Smooth muscle cell (in vitro differentiated cells): ENCODE measurements at regions not wholly inside any gene's neighbourhood (a gene's known extent, or its start where the extent isn't known, plus 50 kb on each side); places are given as distances from the start of the nearest gene placed in this dataset.

Experiments used
- DNase-seq: peaks from one replicate; lab custom pipeline; 2025; ENCODE audit not compliant: unreplicated experiment; lab: John Stamatoyannopoulos, UW
- H2AFZ ChIP-seq: fragments of 200-600 bp; sonication (generic); 2 replicates; pipeline ENCODE4 v1.6.0; 2016; ENCODE audit warnings: antibody characterized with exemption, low read depth, mild to moderate bottlenecking
- H3F3A ChIP-seq: fragments of 200-600 bp; sonication (generic); 2 replicates; pipeline ENCODE4 v1.6.0; 2017; ENCODE audit warnings: antibody characterized with exemption, low read depth
- H3K27ac ChIP-seq: fragments of 200-600 bp; sonication (generic); 2 replicates; pipeline ENCODE4 v1.5.1; 2016; ENCODE audit warnings: low read depth, mild to moderate bottlenecking
- H3K27me3 ChIP-seq: fragments of 200-600 bp; sonication (generic); 2 replicates; pipeline ENCODE4 v1.6.1; 2016; ENCODE audit warnings: low read depth, mild to moderate bottlenecking
- H3K36me3 ChIP-seq: fragments of 200-600 bp; sonication (generic); 2 replicates; pipeline ENCODE4 v1.5.1; 2016; ENCODE audit warnings: low read depth
- H3K4me1 ChIP-seq: fragments of 200-600 bp; sonication (generic); 2 replicates; pipeline ENCODE4 v1.5.1; 2016; ENCODE audit warnings: low read depth
- H3K4me2 ChIP-seq: fragments of 200-600 bp; sonication (generic); 2 replicates; pipeline ENCODE4 v1.6.0; 2016; ENCODE audit warnings: mild to moderate bottlenecking
- H3K4me3 ChIP-seq: fragments of 200-600 bp; sonication (generic); 2 replicates; pipeline ENCODE4 v1.5.1; 2016; ENCODE audit warnings: mild to moderate bottlenecking
- H3K79me2 ChIP-seq: fragments of 200-600 bp; sonication (generic); 2 replicates; pipeline ENCODE4 v1.6.0; 2016; ENCODE audit warnings: low read depth, mild to moderate bottlenecking
- H3K9ac ChIP-seq: fragments of 200-600 bp; sonication (generic); 2 replicates; pipeline ENCODE4 v1.6.0; 2016; ENCODE audit warnings: low read depth
- H3K9me3 ChIP-seq: fragments of 200-600 bp; sonication (generic); replicated peaks from 2 replicates; pipeline ENCODE4 v1.5.1; 2016; ENCODE audit warnings: low read depth
- H4K20me1 ChIP-seq: fragments of 200-600 bp; sonication (generic); 2 replicates; pipeline ENCODE4 v1.6.0; 2016; ENCODE audit warnings: low read depth
- CTCF ChIP-seq: fragments of 200-600 bp; sonication (generic); IDR thresholded peaks from 2 replicates; pipeline ENCODE4 v1.5.1; 2017; ENCODE audit warnings: borderline replicate concordance, mild to moderate bottlenecking, antibody characterized with exemption; ENCODE audit not compliant: insufficient read depth, poor library complexity, severe bottlenecking
- WGBS: methylation state at CpG from one replicate; pipeline ENCODE4 v1.1.7; 2016; ENCODE audit warnings: low lambda C conversion rate; 5-methylcytosine and 5-hydroxymethylcytosine counted together

- Histone ChIP-seq H3K36me3 (no peaks in the 10 kb centered on the region), H3K4me3 (no peak overlapping the region), H2AFZ (no peak overlapping the region), H3K79me2 (no peaks in the 10 kb centered on the region), H3K9me3 (no peaks in the 10 kb centered on the region), H3K27me3 (no peaks in the 10 kb centered on the region), H3K4me1 (peaks cover 19% of the 10 kb centered on the region), H3K4me2 (peak overlapping the region; percentile 34), H3K9ac (no peak overlapping the region), H3K27ac (no peak overlapping the region), H4K20me1 (no peaks in the 10 kb centered on the region), H3F3A (no peaks in the 10 kb centered on the region)
- WGBS: 42% methylated on average over 7 of the region's 7 CpGs
- no peak for TF ChIP-seq CTCF
- no peak for DNase-seq
Measured at GRCh38 chr2:226423498-226423960, 376.1 kb downstream of the IRS1 start.

- H3K9me3 ChIP-seq: no peaks in the 10 kb centered on the region
- H3F3A ChIP-seq: no peaks in the 10 kb centered on the region
- H4K20me1 ChIP-seq: no peaks in the 10 kb centered on the region
- H3K4me1 ChIP-seq: peaks cover 8% of the 10 kb centered on the region
- TF ChIP-seq CTCF: no peak
- H3K27ac ChIP-seq: no peak overlapping the region
- DNase-seq: no peak
- no peak overlapping the region for H2AFZ ChIP-seq
- no peak overlapping the region for H3K9ac ChIP-seq
- no peaks in the 10 kb centered on the region for H3K36me3 ChIP-seq
- no peak overlapping the region for H3K4me3 ChIP-seq
- no peak overlapping the region for H3K4me2 ChIP-seq
- no peaks in the 10 kb centered on the region for H3K27me3 ChIP-seq
- H3K79me2 ChIP-seq: no peaks in the 10 kb centered on the region
Measured at GRCh38 chr2:226420646-226421045, 379.0 kb downstream of the IRS1 start.

- no peak for DNase-seq
- Histone ChIP-seq H3K27ac (no peak overlapping the region), H3K79me2 (no peaks in the 10 kb centered on the region), H3K4me2 (no peak overlapping the region), H2AFZ (no peak overlapping the region), H3F3A (no peaks in the 10 kb centered on the region), H3K9ac (no peak overlapping the region), H3K4me1 (peaks cover under 1% of the 10 kb centered on the region), H3K27me3 (no peaks in the 10 kb centered on the region), H3K36me3 (no peaks in the 10 kb centered on the region), H3K4me3 (no peak overlapping the region), H3K9me3 (no peaks in the 10 kb centered on the region), H4K20me1 (no peaks in the 10 kb centered on the region)
- 82% methylated on average over 5 of the region's 5 CpGs for WGBS
- no peak for TF ChIP-seq CTCF
Measured at GRCh38 chr2:226418521-226418920, 381.1 kb downstream of the IRS1 start.

- no peak for DNase-seq
- no peaks in the 10 kb centered on the region for H3K27me3 ChIP-seq
- no peaks in the 10 kb centered on the region for H3F3A ChIP-seq
- 78% methylated on average over 2 of the region's 2 CpGs for WGBS
- no peak for TF ChIP-seq CTCF
- H3K27ac ChIP-seq: no peak overlapping the region
- no peak overlapping the region for H3K4me2 ChIP-seq
- no peaks in the 10 kb centered on the region for H4K20me1 ChIP-seq
- no peak overlapping the region for H3K4me3 ChIP-seq
- no peaks in the 10 kb centered on the region for H3K79me2 ChIP-seq
- H3K36me3 ChIP-seq: no peaks in the 10 kb centered on the region
- no peaks in the 10 kb centered on the region for H3K9me3 ChIP-seq
- no peaks in the 10 kb centered on the region for H3K4me1 ChIP-seq
- H3K9ac ChIP-seq: no peak overlapping the region
- peak overlapping the region; percentile 49 for H2AFZ ChIP-seq
Measured at GRCh38 chr2:226414335-226414734, 385.3 kb downstream of the IRS1 start.
